Esophagus squamous epithelium (tissue), 5 donors: ENCODE measurements at regions not wholly inside any gene's neighbourhood (a gene's known extent, or its start where the extent isn't known, plus 50 kb on each side); places are given as distances from the start of the nearest gene placed in this dataset.

Experiments used
- DNase-seq: peaks from one replicate; lab custom pipeline; 2025; lab: John Stamatoyannopoulos, UW
- H3K27ac ChIP-seq, 4 donors: fragments of 200-600 bp; sonication (generic); one replicate each; pipeline ENCODE4 v1.5.1; 2016 to 2019; ENCODE audit warnings: mild to moderate bottlenecking in 1 of 4
- H3K27me3 ChIP-seq, 4 donors: fragments of 200-600 bp; sonication (generic); 1 replicate in 3 of 4; 2 replicates in 1 of 4; pipeline versions ENCODE4 v1.5.1 to v1.6.0; 2017 to 2021; ENCODE audit warnings: antibody characterized with exemption in 1 of 4
- H3K36me3 ChIP-seq, 3 donors: fragments of 200-600 bp; sonication (generic); one replicate each; pipeline ENCODE4 v1.5.1; 2016 to 2019
- H3K4me1 ChIP-seq, 3 donors: fragments of 200-600 bp; sonication (generic); one replicate each; pipeline ENCODE4 v1.5.1; 2017 to 2019
- H3K4me3 ChIP-seq, 4 donors: fragments of 200-600 bp; sonication (generic); 1 replicate in 3 of 4; 2 replicates in 1 of 4; pipeline ENCODE4 v1.5.1; 2016 to 2019; ENCODE audit warnings: mild to moderate bottlenecking in 2 of 4, moderate library complexity in 1 of 4
- H3K9me3 ChIP-seq, 3 donors: fragments of 200-600 bp; sonication (generic); one replicate each; pipeline ENCODE4 v1.5.1; 2016 to 2019
- CTCF ChIP-seq, 6 experiments: fragments of 450-650 bp in 4 of 6; fragments of 200-600 bp in 2 of 6; sonication (generic) in 2 of 6; IDR thresholded peaks; one replicate each; pipeline ENCODE4 v1.5.1; 2016 to 2019; ENCODE audit warnings: antibody characterized with exemption in 6 of 6, mild to moderate bottlenecking in 4 of 6, moderate library complexity in 4 of 6
- POLR2A ChIP-seq, 4 donors: fragments of 450-650 bp; IDR thresholded peaks; one replicate each; pipeline ENCODE4 v1.6.1; 2017; ENCODE audit warnings: antibody characterized with exemption in 4 of 4, mild to moderate bottlenecking in 4 of 4, moderate library complexity in 3 of 4
- WGBS, 2 donors: methylation state at CpG; one replicate each; pipeline ENCODE4 v1.1.5; 2018; 5-methylcytosine and 5-hydroxymethylcytosine counted together
- intact Hi-C: fragments of 100-400 bp; cut with DNase I; formaldehyde crosslinking; loops from one replicate; pipeline ENCODE4 v1.15.0; 2022
- donor health status: DM: yes; HTN: yes; CAD: no.

GRCh38 chr6:164854526-164854925, 454.9 kb downstream of the C6orf118 start:
- DNase-seq, result no peak
- Histone ChIP-seq H3K27me3 (no peaks in the 10 kb centered on the region), H3K27ac (no peak overlapping the region), H3K4me3 (no peak overlapping the region), H3K4me1 (no peaks in the 10 kb centered on the region), H3K36me3 (no peaks in the 10 kb centered on the region), H3K9me3 (no peaks in the 10 kb centered on the region)
- TF ChIP-seq POLR2A (IDR thresholded peaks at IDR 0.05) (no peak), CTCF (IDR thresholded peaks at IDR 0.05) (no peak)
- intact Hi-C loops, result no loop called here

DNA sequence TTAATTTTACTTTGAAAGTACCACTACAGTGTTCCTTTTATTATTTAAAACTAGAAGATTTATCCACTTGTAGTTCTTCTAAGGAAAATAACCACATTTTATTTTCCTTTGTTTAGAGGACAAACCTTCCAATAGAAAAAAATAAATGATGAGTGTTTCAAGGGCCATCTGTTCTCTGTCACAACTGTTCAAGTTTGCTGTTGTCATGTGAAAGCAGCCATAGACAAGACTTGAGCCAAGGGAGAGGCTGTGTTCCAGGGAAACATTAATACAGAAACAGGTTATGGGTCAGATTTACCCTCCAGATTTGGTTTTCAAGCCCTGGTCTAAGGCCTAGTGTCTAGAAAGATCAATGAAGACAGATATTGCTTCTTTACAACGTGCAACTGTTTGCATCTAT, 463.6 kb downstream of the C6orf118 start:
- no peaks in the 10 kb centered on the region for H3K27me3 ChIP-seq
- H3K9me3 ChIP-seq, result no peaks in the 10 kb centered on the region
- 50 to 67% methylated on average over 1 of the region's 1 CpG for WGBS, 2 donors
- DNase-seq, result no peak
- H3K4me3 ChIP-seq, result no peak overlapping the region
- H3K27ac ChIP-seq, result no peak overlapping the region
- H3K36me3 ChIP-seq, result no peaks in the 10 kb centered on the region
- intact Hi-C loops, result no loop called here
- no peaks in the 10 kb centered on the region for H3K4me1 ChIP-seq
- TF ChIP-seq CTCF (IDR thresholded peaks at IDR 0.05) (no peak), POLR2A (IDR thresholded peaks at IDR 0.05) (no peak)

DNA sequence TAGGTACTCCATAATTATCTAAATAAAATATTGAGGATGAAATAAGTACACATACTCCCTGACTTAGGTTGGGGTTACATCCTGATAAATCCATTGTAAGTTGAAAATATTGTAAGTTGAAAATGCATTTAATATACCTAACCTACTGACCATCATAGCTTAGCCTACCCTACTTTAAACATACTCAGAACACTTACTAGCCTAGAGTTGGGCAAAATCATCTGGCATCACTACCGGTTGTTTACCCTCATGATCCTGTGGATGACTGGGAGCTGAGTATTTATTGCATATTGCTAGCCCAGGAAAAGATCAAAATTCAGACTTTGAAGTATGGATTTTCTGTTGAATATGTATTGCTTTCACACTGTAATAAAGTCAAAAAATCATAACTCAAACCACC, 467.3 kb downstream of the C6orf118 start:
- intact Hi-C loops, result no loop called here

GRCh38 chr6:164838068-164838615, 471.3 kb downstream of the C6orf118 start:
- Histone ChIP-seq H3K27ac (no peak overlapping the region), H3K9me3 (peaks cover 0 to 6% (median 0%) of the 10 kb centered on the region in 3 donors), H3K4me1 (no peaks in the 10 kb centered on the region), H3K4me3 (no peak overlapping the region), H3K27me3 (no peaks in the 10 kb centered on the region), H3K36me3 (no peaks in the 10 kb centered on the region)
- intact Hi-C loops, result no loop called here
- no peak for DNase-seq
- TF ChIP-seq POLR2A (IDR thresholded peaks at IDR 0.05) (no peak), CTCF (IDR thresholded peaks at IDR 0.05) (no peak)
- WGBS, 2 donors, result 60 to 67% methylated on average over 1 of the region's 1 CpG

More for the DNA sequence above, 467.3 kb downstream of the C6orf118 start:
- Histone ChIP-seq H3K9me3 (peaks cover 0 to 6% (median 0%) of the 10 kb centered on the region in 3 donors), H3K27ac (no peak overlapping the region), H3K4me1 (no peaks in the 10 kb centered on the region), H3K4me3 (no peak overlapping the region), H3K36me3 (no peaks in the 10 kb centered on the region), H3K27me3 (no peaks in the 10 kb centered on the region)
- TF ChIP-seq CTCF (IDR thresholded peaks at IDR 0.05), result no peak
- no peak for TF ChIP-seq POLR2A (IDR thresholded peaks at IDR 0.05)
- no peak for DNase-seq
- 88 to 95% methylated on average over 1 of the region's 1 CpG for WGBS, 2 donors

DNA sequence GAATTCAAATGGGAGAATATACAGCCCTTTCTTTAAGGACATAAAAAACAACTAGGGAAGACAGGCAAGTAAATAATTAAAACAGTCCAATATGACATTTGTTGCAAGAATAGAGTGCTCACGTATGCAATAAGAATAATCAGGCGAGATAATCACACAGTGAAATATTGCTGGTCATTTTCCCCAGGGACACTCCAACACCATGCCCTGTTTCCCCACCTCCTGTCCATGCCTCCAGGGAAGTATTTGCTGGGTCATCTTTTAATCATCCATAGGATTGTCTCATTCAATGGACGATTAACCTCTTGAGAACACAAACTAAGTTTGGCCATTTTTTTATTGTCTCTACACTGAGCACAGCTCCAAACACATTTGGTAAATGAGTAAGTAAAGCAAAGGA, 472.9 kb downstream of the C6orf118 start:
- no peak for DNase-seq
- Histone ChIP-seq H3K27me3 (no peaks in the 10 kb centered on the region), H3K4me3 (no peak overlapping the region), H3K4me1 (no peaks in the 10 kb centered on the region), H3K36me3 (no peaks in the 10 kb centered on the region), H3K27ac (no peak overlapping the region), H3K9me3 (peaks cover 0 to 6% (median 0%) of the 10 kb centered on the region in 3 donors)
- 72 to 83% methylated on average over 3 of the region's 3 CpGs for WGBS, 2 donors
- TF ChIP-seq CTCF (IDR thresholded peaks at IDR 0.05), result no peak
- no peak for TF ChIP-seq POLR2A (IDR thresholded peaks at IDR 0.05)
- intact Hi-C loops, result no loop called here
